HCT116 (cell line): ENCODE measurements at regions not wholly inside any gene's neighbourhood (a gene's known extent, or its start where the extent isn't known, plus 50 kb on each side); places are given as distances from the start of the nearest gene placed in this dataset.
A peak's percentile ranks its signal among the peaks of the same experiment; 100 is the strongest.

Experiments used
- ATAC-seq: fragments of 200-7000 bp; cut with Tn5 transposase; 2 replicates; pipeline ENCODE4 v1.9.1; 2020; ENCODE audit warnings: mild to moderate bottlenecking, moderate library complexity
- BruUV-seq: library from RNA; stranded (reverse); fragments of 400-500 nt; replicated peaks from 2 replicates; lab custom pipeline; 2021; lab: Mats Ljungman, UMichigan
- CTCF ChIA-PET: fragments of 300-600 bp; sonication (Branson Sonifier 250); formaldehyde crosslinking; loops from one replicate; lab custom pipeline; 2021; ENCODE audit warnings: antibody characterized with exemption; lab: Charles Lee
- POLR2A ChIA-PET: fragments of 300-600, 350-600 bp; sonication (Branson Sonifier 250); formaldehyde crosslinking; loops from one replicate; lab custom pipeline; 2021; ENCODE audit warnings: antibody characterized with exemption; lab: Charles Lee
- RAD21 ChIA-PET, 2 experiments: fragments of 300-600 bp; sonication (Branson Sonifier 250); formaldehyde crosslinking; loops; one replicate each; lab custom pipeline; 2023; ENCODE audit warnings: low total read pairs in 2 of 2; ENCODE audit not compliant: uncharacterized antibody in 2 of 2, unreplicated experiment in 2 of 2, low non-redundant PET in 1 of 2; lab: Charles Lee
- DNase-seq: peaks from one replicate; pipeline ENCODE4 v3.0.0-alpha.2; 2010; ENCODE audit warnings: low read depth, low spot score
- H2AFZ ChIP-seq: fragments of 200-600 bp; shearing (Covaris generic), sonication (generic); 2 replicates; pipeline ENCODE4 v1.6.1; 2017; ENCODE audit warnings: low read depth, mixed run types, mixed read lengths, antibody characterized with exemption, low read length; ENCODE audit not compliant: poor library complexity, severe bottlenecking
- H3K27ac ChIP-seq: 2 replicates; pipeline ENCODE4 v1.5.1; 2012; ENCODE audit warnings: low read depth, low read length
- H3K27me3 ChIP-seq: fragments of 200-600 bp; sonication (generic); 2 replicates; pipeline ENCODE4 v1.6.1; 2016; ENCODE audit warnings: mixed run types, low read length, mixed read lengths; ENCODE audit not compliant: insufficient read depth
- H3K36me3 ChIP-seq, 2 experiments: fragments of 200-500 bp in 1 of 2; fragments of 200-600 bp in 1 of 2; sonication (Bioruptor generic) in 1 of 2; sonication (generic) in 1 of 2; 2 replicates each; pipeline versions ENCODE4 v1.5.1 to v1.6.1; 2014 to 2016; ENCODE audit warnings: low read length in 2 of 2, inconsistent platforms in 1 of 2, mixed read lengths in 1 of 2, mixed run types in 1 of 2; ENCODE audit not compliant: insufficient read depth in 2 of 2, control insufficient read depth in 1 of 2
- H3K4me1 ChIP-seq, 2 experiments: fragments of 200-600 bp in 1 of 2; sonication (generic) in 1 of 2; 2 replicates each; pipeline versions ENCODE4 v1.5.1 to v1.6.1; 2012 to 2017; ENCODE audit warnings: low read length in 2 of 2, inconsistent platforms in 1 of 2, mild to moderate bottlenecking in 1 of 2, mixed read lengths in 1 of 2, mixed run types in 1 of 2, moderate library complexity in 1 of 2; ENCODE audit not compliant: insufficient read depth in 2 of 2, control insufficient read depth in 1 of 2
- H3K4me2 ChIP-seq: fragments of 200-600 bp; sonication (generic); 2 replicates; pipeline ENCODE4 v1.6.1; 2017; ENCODE audit warnings: mixed run types, low read length, mixed read lengths
- H3K4me3 ChIP-seq, 2 experiments: fragments of 200-600 bp in 1 of 2; sonication (generic) in 1 of 2; replicated peaks in 1 of 2; 2 replicates each; pipeline ENCODE4 v1.5.1; 2011 to 2016; ENCODE audit warnings: low read length in 2 of 2, control low read depth in 1 of 2, low read depth in 1 of 2, mild to moderate bottlenecking in 1 of 2, mixed read lengths in 1 of 2, mixed run types in 1 of 2
- H3K79me2 ChIP-seq: fragments of 200-600 bp; sonication (generic); 2 replicates; pipeline ENCODE4 v1.6.1; 2017; ENCODE audit warnings: mild to moderate bottlenecking, mixed run types, low read length, moderate library complexity, mixed read lengths; ENCODE audit not compliant: insufficient read depth
- H3K9ac ChIP-seq: fragments of 200-600 bp; sonication (generic); 2 replicates; pipeline ENCODE4 v1.6.1; 2016; ENCODE audit warnings: low read length, mixed read lengths
- H3K9me2 ChIP-seq: fragments of 200-600 bp; sonication (generic), shearing (Covaris generic); 2 replicates; pipeline ENCODE4 v1.6.1; 2017; ENCODE audit warnings: mixed run types, mild to moderate bottlenecking, moderate library complexity; ENCODE audit not compliant: insufficient read depth
- H3K9me3 ChIP-seq, 2 experiments: fragments of 200-500 bp in 1 of 2; fragments of 200-600 bp in 1 of 2; sonication (Bioruptor generic) in 1 of 2; sonication (generic) in 1 of 2; 2 replicates each; pipeline ENCODE4 v1.6.1; 2014 to 2017; ENCODE audit warnings: low read length in 2 of 2, mixed read lengths in 2 of 2, inconsistent platforms in 1 of 2, low read depth in 1 of 2, mild to moderate bottlenecking in 1 of 2, mixed run types in 1 of 2, moderate library complexity in 1 of 2; ENCODE audit not compliant: control insufficient read depth in 1 of 2, insufficient read depth in 1 of 2
- H4K20me1 ChIP-seq: fragments of 200-600 bp; sonication (generic), shearing (Covaris generic); 2 replicates; pipeline ENCODE4 v1.6.1; 2017; ENCODE audit warnings: mixed run types, mild to moderate bottlenecking, moderate library complexity; ENCODE audit not compliant: insufficient read depth
- EZH2 ChIP-seq: fragments of 200-600 bp; sonication (generic); IDR thresholded peaks from 2 replicates; pipeline ENCODE4 v1.6.1; 2017; ENCODE audit warnings: antibody characterized with exemption, mixed run types
- SRF ChIP-seq: IDR thresholded peaks from 2 replicates; pipeline ENCODE4 v1.6.1; 2012; ENCODE audit warnings: low read depth
- ZNF274 ChIP-seq: fragments of 200-500 bp; sonication (Bioruptor generic); IDR thresholded peaks from 2 replicates; pipeline ENCODE4 v1.6.1; 2014; ENCODE audit warnings: mild to moderate bottlenecking, low read depth, low read length, inconsistent platforms
- intact Hi-C: fragments of 100-400 bp; cut with micrococcal nuclease; formaldehyde crosslinking; loops from 2 replicates; pipeline ENCODE4 v1.10.0; 2022

GRCh38 chr17:6233339-6233738 is 163.2 kb downstream of the WSCD1 start:
- Histone ChIP-seq H3K27ac (no peak overlapping the region), H3K9ac (no peak overlapping the region)
- RAD21 ChIA-PET = no interaction called here
- no peak for TF ChIP-seq EZH2
- TF ChIP-seq ZNF274 = no peak
- TF ChIP-seq, all 23 proteins: peak for 0
- Histone ChIP-seq H3K36me3 (no peaks in the 10 kb centered on the region), H3K79me2 (no peaks in the 10 kb centered on the region), H3K27me3 (peaks cover 42% of the 10 kb centered on the region), H3K4me1 (peaks cover 6 to 7% of the 10 kb centered on the region in 2 experiments; a peak in 3 of 4 replicates), H3K4me3 (no peak overlapping the region), H3K9me2 (no peaks in the 10 kb centered on the region), H3K4me2 (no peak overlapping the region), H3K9me3 (no peaks in the 10 kb centered on the region), H4K20me1 (no peaks in the 10 kb centered on the region), H2AFZ (no peak overlapping the region)
- DNase-seq (no peak), ATAC-seq (no peak)
- intact Hi-C loops = no loop called here
- ChIA-PET POLR2A (no interaction called here), CTCF (no interaction called here)
- no TSS peak for BruUV-seq

- intact Hi-C loops = no loop called here
- ChIA-PET POLR2A (no interaction called here), CTCF (no interaction called here), RAD21 (no interaction called here)
- Histone ChIP-seq H3K27me3 (peaks cover 39% of the 10 kb centered on the region), H3K9ac (no peak overlapping the region), H2AFZ (no peak overlapping the region), H3K36me3 (no peaks in the 10 kb centered on the region), H3K4me3 (no peak overlapping the region), H3K9me2 (no peaks in the 10 kb centered on the region), H3K4me1 (peaks cover 6 to 7% of the 10 kb centered on the region in 2 experiments; a peak in 3 of 4 replicates), H3K27ac (no peak overlapping the region), H3K79me2 (no peaks in the 10 kb centered on the region), H3K9me3 (no peaks in the 10 kb centered on the region), H3K4me2 (peak overlapping the region; percentile 33; the same call in 1 of the 2 replicates), H4K20me1 (no peaks in the 10 kb centered on the region)
- ATAC-seq (no peak), DNase-seq (no peak)
- TF ChIP-seq SRF = no peak
- no TSS peak for BruUV-seq
These were observed 162.5 kb downstream of the WSCD1 start for GRCh38 chr17:6232732-6233101.
